H1 (cell line): ENCODE measurements at regions not wholly inside any gene's neighbourhood (a gene's known extent, or its start where the extent isn't known, plus 50 kb on each side); places are given as distances from the start of the nearest gene placed in this dataset.

ENCODE experiments used
- CTCF ChIA-PET: fragments of 300-600 bp; sonication (Branson Sonifier 250); formaldehyde crosslinking; loops from one replicate; lab custom pipeline; 2021; ENCODE audit not compliant: partially characterized antibody; lab: Charles Lee
- POLR2A ChIA-PET: fragments of 300-600 bp; sonication (Branson Sonifier 250); formaldehyde crosslinking; loops from one replicate; lab custom pipeline; 2021; ENCODE audit warnings: inconsistent platforms; ENCODE audit not compliant: partially characterized antibody; lab: Charles Lee
- DNase-seq, 2 experiments: peaks; one replicate each; pipeline versions ENCODE4 v3.0.0 to v3.0.0-alpha.2; 2010 to 2022; ENCODE audit warnings: low spot score in 2 of 2, low read depth in 1 of 2, mixed read lengths in 1 of 2
- FAIRE-seq: peaks from 2 replicates; lab custom pipeline; 2011; peaks lifted over from hg19 to GRCh38; lab: Jason Lieb, UNC
- H2AFZ ChIP-seq: 2 replicates; pipeline ENCODE4 v1.8.1; 2012; ENCODE audit warnings: low read length, inconsistent platforms
- H2AK5ac ChIP-seq: 2 replicates; pipeline ENCODE4 v1.6.1; 2013; ENCODE audit warnings: low read depth, low read length
- H2BK120ac ChIP-seq: replicated peaks from 2 replicates; pipeline ENCODE3; 2013; ENCODE audit warnings: low read depth, low read length, inconsistent platforms
- H2BK12ac ChIP-seq: 2 replicates; pipeline ENCODE4 v1.6.1; 2013; ENCODE audit warnings: low read depth, low read length
- H2BK15ac ChIP-seq: 2 replicates; pipeline ENCODE4 v1.6.1; 2013; ENCODE audit warnings: low read length
- H2BK20ac ChIP-seq: 2 replicates; pipeline ENCODE4 v1.6.1; 2013; ENCODE audit warnings: low read length
- H2BK5ac ChIP-seq: 2 replicates; pipeline ENCODE4 v1.6.1; 2013; ENCODE audit warnings: low read depth, low read length
- H3K14ac ChIP-seq: 2 replicates; pipeline ENCODE4 v1.6.1; 2013; ENCODE audit warnings: inconsistent platforms; ENCODE audit not compliant: insufficient read length
- H3K18ac ChIP-seq: 2 replicates; pipeline ENCODE4 v1.6.1; 2013; ENCODE audit warnings: low read length; ENCODE audit errors: extremely low read depth
- H3K23ac ChIP-seq: 2 replicates; pipeline ENCODE4 v1.6.1; 2013; ENCODE audit warnings: inconsistent platforms; ENCODE audit not compliant: insufficient read length
- H3K23me2 ChIP-seq: 2 replicates; pipeline ENCODE4 v1.6.1; 2013; ENCODE audit warnings: low read depth, low read length
- H3K27ac ChIP-seq: 2 replicates; pipeline ENCODE4 v1.6.1; 2011; ENCODE audit warnings: low read depth, low read length, inconsistent platforms
- H3K27me3 ChIP-seq, 4 experiments: replicated peaks in 1 of 4; 1 replicate in 1 of 4; 2 replicates in 3 of 4; pipeline versions ENCODE4 v1.6.1 to v1.8.1; 2011 to 2013; ENCODE audit warnings: low read length in 3 of 4, mild to moderate bottlenecking in 3 of 4, inconsistent platforms in 2 of 4, mixed read lengths in 2 of 4, moderate library complexity in 1 of 4; ENCODE audit not compliant: control insufficient read depth in 3 of 4, insufficient read depth in 3 of 4; ENCODE audit errors: extremely low read depth in 1 of 4
- H3K36me3 ChIP-seq, 4 experiments: 2 replicates each; pipeline versions ENCODE4 v1.6.1 to v1.8.1; 2011 to 2013; ENCODE audit warnings: mild to moderate bottlenecking in 4 of 4, low read length in 3 of 4, moderate library complexity in 2 of 4, control low read depth in 1 of 4, inconsistent platforms in 1 of 4; ENCODE audit not compliant: insufficient read depth in 4 of 4, control insufficient read depth in 2 of 4
- H3K4ac ChIP-seq: replicated peaks from 2 replicates; pipeline ENCODE3; 2013; ENCODE audit warnings: low read length, low read depth, mixed read lengths, inconsistent platforms; ENCODE audit not compliant: insufficient read length
- H3K4me1 ChIP-seq, 4 experiments: replicated peaks in 1 of 4; 1 replicate in 1 of 4; 2 replicates in 3 of 4; pipeline versions ENCODE4 v1.6.1 to v1.8.1; 2011 to 2013; ENCODE audit warnings: low read length in 3 of 4, inconsistent platforms in 2 of 4, mixed read lengths in 1 of 4; ENCODE audit not compliant: insufficient read depth in 4 of 4, control insufficient read depth in 3 of 4
- H3K4me2 ChIP-seq, 2 experiments: 2 replicates each; pipeline versions ENCODE4 v1.6.1 to v1.8.1; 2011 to 2013; ENCODE audit warnings: low read depth in 2 of 2, low read length in 2 of 2, control low read depth in 1 of 2, inconsistent platforms in 1 of 2, mild to moderate bottlenecking in 1 of 2; ENCODE audit not compliant: insufficient read depth in 1 of 2
- H3K4me3 ChIP-seq, 4 experiments: fragments of 200-600, 300-600 bp in 1 of 4; sonication (generic), shearing (Covaris generic), sonication (Bioruptor Twin) in 1 of 4; 2 replicates each; pipeline versions ENCODE4 v1.5.1 to v1.8.1; 2011 to 2016; ENCODE audit warnings: low read length in 4 of 4, low read depth in 3 of 4, control low read depth in 2 of 4, inconsistent platforms in 2 of 4, mild to moderate bottlenecking in 2 of 4, mixed read lengths in 1 of 4, moderate library complexity in 1 of 4; ENCODE audit not compliant: insufficient read depth in 2 of 4; ENCODE audit errors: extremely low read depth in 1 of 4
- H3K56ac ChIP-seq: replicated peaks from 2 replicates; pipeline ENCODE3; 2013; ENCODE audit warnings: low read depth, mild to moderate bottlenecking, mixed read lengths, low read length, inconsistent platforms; ENCODE audit not compliant: insufficient read length
- H3K79me1 ChIP-seq: 2 replicates; pipeline ENCODE4 v1.6.1; 2013; ENCODE audit warnings: low read depth, low read length, control low read depth
- H3K79me2 ChIP-seq, 2 experiments: 2 replicates each; pipeline versions ENCODE4 v1.6.1 to v1.8.1; 2012 to 2013; ENCODE audit warnings: low read length in 2 of 2, mild to moderate bottlenecking in 2 of 2, inconsistent platforms in 1 of 2; ENCODE audit not compliant: insufficient read depth in 2 of 2, control insufficient read depth in 1 of 2
- H3K9ac ChIP-seq, 4 experiments: replicated peaks in 1 of 4; 1 replicate in 1 of 4; 2 replicates in 3 of 4; pipeline versions ENCODE4 v1.6.1 to v1.8.1; 2011 to 2013; ENCODE audit warnings: low read depth in 3 of 4, low read length in 3 of 4, control low read depth in 2 of 4, mild to moderate bottlenecking in 2 of 4, moderate library complexity in 2 of 4, inconsistent platforms in 1 of 4; ENCODE audit errors: extremely low read depth in 1 of 4
- H3K9me3 ChIP-seq, 2 experiments: 2 replicates each; pipeline versions ENCODE4 v1.6.1 to v1.8.1; 2012 to 2013; ENCODE audit warnings: mild to moderate bottlenecking in 2 of 2, moderate library complexity in 2 of 2, control low read depth in 1 of 2, inconsistent platforms in 1 of 2, low read depth in 1 of 2, low read length in 1 of 2, mixed read lengths in 1 of 2; ENCODE audit not compliant: insufficient read depth in 2 of 2
- H4K20me1 ChIP-seq, 2 experiments: replicated peaks in 1 of 2; 2 replicates each; pipeline versions ENCODE3 to v1.8.1; 2011 to 2013; ENCODE audit warnings: inconsistent platforms in 2 of 2, low read length in 2 of 2, mild to moderate bottlenecking in 1 of 2; ENCODE audit not compliant: insufficient read depth in 2 of 2, control insufficient read depth in 1 of 2
- H4K5ac ChIP-seq: 2 replicates; pipeline ENCODE4 v1.6.1; 2013; ENCODE audit warnings: low read length, low read depth, mixed read lengths, inconsistent platforms; ENCODE audit not compliant: insufficient read length
- H4K8ac ChIP-seq: 2 replicates; pipeline ENCODE4 v1.8.0; 2013; ENCODE audit warnings: mild to moderate bottlenecking, moderate library complexity, low read length, inconsistent platforms; ENCODE audit not compliant: insufficient read depth; ENCODE audit errors: extremely low read depth
- H4K91ac ChIP-seq: replicated peaks from 2 replicates; pipeline ENCODE3; 2013; ENCODE audit warnings: low read length, mixed read lengths, inconsistent platforms; ENCODE audit not compliant: insufficient read length
- BCL11A ChIP-seq, 2 experiments: IDR thresholded peaks; one replicate each; pipeline ENCODE4 v1.6.1; 2011; ENCODE audit warnings: low read depth in 2 of 2, low read length in 2 of 2, mild to moderate bottlenecking in 2 of 2
- CBX5 ChIP-seq: fragments of 300-800, 300-1000 bp; sonication (generic); IDR thresholded peaks from 2 replicates; pipeline ENCODE4 v1.7.1; 2016; ENCODE audit warnings: antibody characterized with exemption, low read length, low read depth
- CEBPB ChIP-seq: IDR thresholded peaks from 2 replicates; pipeline ENCODE4 v1.6.1; 2012; ENCODE audit warnings: low read depth, low read length
- CREB1 ChIP-seq: IDR thresholded peaks from 2 replicates; pipeline ENCODE4 v1.6.1; 2012; ENCODE audit warnings: inconsistent platforms
- EZH2 ChIP-seq: fragments of 200-600 bp; sonication (generic); IDR thresholded peaks from 2 replicates; pipeline ENCODE4 v1.7.1; 2012; ENCODE audit warnings: low read depth, mild to moderate bottlenecking, moderate library complexity, low read length, inconsistent platforms; ENCODE audit not compliant: severe bottlenecking
- GABPA ChIP-seq: IDR thresholded peaks from 2 replicates; pipeline ENCODE4 v1.6.1; 2011; ENCODE audit warnings: mild to moderate bottlenecking, low read length, moderate library complexity, borderline replicate concordance; ENCODE audit not compliant: insufficient read depth
- GTF2F1 ChIP-seq: IDR thresholded peaks from 2 replicates; pipeline ENCODE4 v1.6.1; 2012; ENCODE audit warnings: low read depth, low read length, improper control_type of control experiment, borderline replicate concordance
- MAFK ChIP-seq: IDR thresholded peaks from 2 replicates; pipeline ENCODE4 v1.6.1; 2012; ENCODE audit warnings: low read depth, mild to moderate bottlenecking, improper control_type of control experiment, low read length
- MAX ChIP-seq: IDR thresholded peaks from 2 replicates; pipeline ENCODE4 v1.6.1; 2012; ENCODE audit warnings: inconsistent platforms
- POLR2A ChIP-seq, 2 experiments: IDR thresholded peaks; 1 replicate in 1 of 2; 2 replicates in 1 of 2; pipeline ENCODE4 v1.6.1; 2011; ENCODE audit warnings: low read depth in 2 of 2, low read length in 2 of 2, mild to moderate bottlenecking in 2 of 2; ENCODE audit errors: control extremely low read depth in 1 of 2
- RFX5 ChIP-seq: IDR thresholded peaks from 2 replicates; pipeline ENCODE4 v1.6.1; 2011; ENCODE audit warnings: low read depth, low read length, improper control_type of control experiment, borderline replicate concordance
- SIX5 ChIP-seq: IDR thresholded peaks from 2 replicates; pipeline ENCODE4 v1.6.1; 2011; ENCODE audit warnings: mild to moderate bottlenecking, low read depth, low read length
- SRF ChIP-seq: IDR thresholded peaks from 2 replicates; pipeline ENCODE4 v1.6.1; 2011; ENCODE audit warnings: mild to moderate bottlenecking, low read depth, low read length, moderate library complexity
- TEAD4 ChIP-seq: IDR thresholded peaks from 2 replicates; pipeline ENCODE4 v1.6.1; 2012; ENCODE audit warnings: low read depth, low read length, inconsistent platforms, mixed read lengths
- WGBS, 2 experiments: shearing (Covaris generic) in 1 of 2; methylation state at CpG; one replicate each; pipeline versions ENCODE4 v1.1.6 to v1.1.7; 2013 to 2015; ENCODE audit warnings: low lambda C conversion rate in 2 of 2, mixed read lengths in 2 of 2, inconsistent platforms in 1 of 2, low coverage in 1 of 2, missing lambda C conversion rate in 1 of 2; ENCODE audit not compliant: insufficient replicate concordance in 2 of 2, insufficient coverage in 1 of 2, insufficient read length in 1 of 2; ENCODE audit errors: extremely low coverage in 1 of 2, missing lambda C conversion rate in 1 of 2; 5-methylcytosine and 5-hydroxymethylcytosine counted together

- no peaks in the 10 kb centered on the region for H4K20me1 ChIP-seq
- H3K23me2 ChIP-seq = no peaks in the 10 kb centered on the region
- H2AFZ ChIP-seq = peak overlapping the region; percentile 35; the same call in 1 of the 2 replicates
- no peak for FAIRE-seq
- H2BK120ac ChIP-seq = no peak overlapping the region
- no peaks in the 10 kb centered on the region for H3K79me2 ChIP-seq
- no peak overlapping the region for H2AK5ac ChIP-seq
- no peak overlapping the region for H3K18ac ChIP-seq
- H3K9me3 ChIP-seq = no peaks in the 10 kb centered on the region
- no peak for DNase-seq
- H3K4me2 ChIP-seq = no peak overlapping the region
- POLR2A ChIA-PET = no interaction called here
- no peak overlapping the region for H3K56ac ChIP-seq
- H3K4ac ChIP-seq = no peak overlapping the region
- H4K5ac ChIP-seq = no peak overlapping the region
- no peaks in the 10 kb centered on the region for H3K79me1 ChIP-seq
- WGBS, 2 experiments = 86% methylated on average over 9 of the region's 9 CpGs; no CpG with 5 or more reads in 1 of the 2 experiments
- H4K91ac ChIP-seq = no peak overlapping the region
- H3K9ac ChIP-seq = no peak overlapping the region
- H4K8ac ChIP-seq = no peak overlapping the region
- no peaks in the 10 kb centered on the region for H3K4me1 ChIP-seq
- H2BK20ac ChIP-seq = no peak overlapping the region
- no peak overlapping the region for H3K27ac ChIP-seq
- no peak for TF ChIP-seq CBX5
- TF ChIP-seq GABPA = no peak
- TF ChIP-seq BCL11A (IDR thresholded peaks at IDR 0.05; ENCODE audit: low read depth in 2 of 2, low read length in 2 of 2) = no peak
- no peak for TF ChIP-seq TEAD4
- TF ChIP-seq GTF2F1 = no peak
- TF ChIP-seq SIX5 = no peak
- no peak for TF ChIP-seq RFX5
- no peak for TF ChIP-seq CEBPB
- no peak for TF ChIP-seq EZH2
- no peak for TF ChIP-seq POLR2A (IDR thresholded peaks at IDR 0.05; ENCODE audit: control extremely low read depth in 1 of 2, low read depth in 2 of 2, low read length in 2 of 2)
- no peak for TF ChIP-seq CREB1
- TF ChIP-seq MAX = no peak
- TF ChIP-seq MAFK = no peak
- TF ChIP-seq SRF = no peak
- no peak overlapping the region for H3K4me3 ChIP-seq
- H3K23ac ChIP-seq = no peak overlapping the region
- no peak overlapping the region for H3K14ac ChIP-seq
- no peak overlapping the region; the same call in 1 of the 2 replicates for H2BK15ac ChIP-seq
- H3K36me3 ChIP-seq = no peaks in the 10 kb centered on the region
- H2BK12ac ChIP-seq = no peak overlapping the region
- no peak overlapping the region for H2BK5ac ChIP-seq
- CTCF ChIA-PET = interaction anchor here (0.7 kb wide), 1 partner anchor 1313 kb away, joined by 3 read pairs; no protein-coding TSS in a partner anchor
- no peaks in the 10 kb centered on the region for H3K27me3 ChIP-seq
Observed at GRCh38 chr5:152185547-152186245, 219.4 kb downstream of the NMUR2 start.
